ENCODE measurements at regions not wholly inside any gene's neighbourhood (a gene's known extent, or its start where the extent isn't known, plus 50 kb on each side); places are given as distances from the start of the nearest gene placed in this dataset.
"Not testable (repeated sequence)": the region's sequence is repeated elsewhere in the genome, so short reads cannot be mapped to it uniquely, and the experiment has no call there.

DNA sequence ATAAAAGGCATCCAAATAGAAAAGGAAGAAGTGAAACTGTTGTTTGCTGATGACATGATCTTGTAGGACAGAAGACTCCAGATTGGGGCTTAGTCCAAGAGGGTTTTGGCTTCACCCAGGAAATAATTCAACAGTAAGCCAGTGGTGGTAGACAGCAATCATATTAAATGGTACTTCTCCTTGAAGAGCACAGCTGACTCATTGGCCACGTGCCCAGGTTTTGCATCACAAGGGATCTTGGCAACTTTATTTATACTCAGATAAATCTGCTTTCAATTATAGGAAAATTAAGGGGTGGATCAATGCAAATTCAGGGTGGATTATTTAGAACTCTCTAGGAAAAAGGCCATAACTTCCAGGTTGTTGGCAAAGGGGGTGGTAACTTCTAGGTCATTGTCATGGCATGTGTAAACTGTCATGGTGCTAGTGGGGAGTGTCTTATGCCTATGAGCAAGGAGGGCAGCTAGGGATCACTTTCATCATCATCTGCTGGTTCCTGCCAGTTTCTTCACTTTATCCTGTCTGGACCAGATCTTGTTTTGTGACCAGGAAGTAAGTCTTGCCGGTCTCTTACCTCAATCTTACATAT lies 148.0 kb downstream of the ZNF37A start:
- TF ChIP-seq, protein P1, sequence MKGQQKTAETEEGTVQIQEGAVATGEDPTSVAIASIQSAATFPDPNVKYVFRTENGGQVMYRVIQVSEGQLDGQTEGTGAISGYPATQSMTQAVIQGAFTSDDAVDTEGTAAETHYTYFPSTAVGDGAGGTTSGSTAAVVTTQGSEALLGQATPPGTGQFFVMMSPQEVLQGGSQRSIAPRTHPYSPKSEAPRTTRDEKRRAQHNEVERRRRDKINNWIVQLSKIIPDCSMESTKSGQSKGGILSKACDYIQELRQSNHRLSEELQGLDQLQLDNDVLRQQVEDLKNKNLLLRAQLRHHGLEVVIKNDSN (CRISPR knock-in tag; IDR thresholded peaks at IDR 0.05), result not testable (repeated sequence)
- TF ChIP-seq ZNF416 (CRISPR knock-in tag; IDR thresholded peaks at IDR 0.05), result not testable (repeated sequence)
